ENCODE measurements at regions not wholly inside any gene's neighbourhood (a gene's known extent, or its start where the extent isn't known, plus 50 kb on each side); places are given as distances from the start of the nearest gene placed in this dataset.

GRCh38 chr10:110434489-110435096, 63.1 kb upstream of the DUSP5 start:
- TF ChIP-seq GATA1 (IDR thresholded peaks at IDR 0.05; ENCODE audit: low read depth, low read length), result no peak
- no peak for TF ChIP-seq POLR2A (IDR thresholded peaks at IDR 0.05; ENCODE audit: low read length)

GRCh38 chr10:110436554-110437350, 61.0 kb upstream of the DUSP5 start:
- no peak for DNase-seq
- TF ChIP-seq POLR2A (IDR thresholded peaks at IDR 0.05; ENCODE audit: low read length), result no peak
- TF ChIP-seq GATA1 (IDR thresholded peaks at IDR 0.05; ENCODE audit: low read depth, low read length), result no peak

More at GRCh38 chr10:110434489-110435096, 63.1 kb upstream of the DUSP5 start:
- DNase-seq, result no peak

GRCh38 chr10:110437351-110437605, 60.4 kb upstream of the DUSP5 start:
- no peak for DNase-seq
- TF ChIP-seq POLR2A (IDR thresholded peaks at IDR 0.05; ENCODE audit: low read length) (no peak), GATA1 (IDR thresholded peaks at IDR 0.05; ENCODE audit: low read depth, low read length) (no peak)

GRCh38 chr10:110437761-110438341, 59.9 kb upstream of the DUSP5 start:
- no peak for TF ChIP-seq POLR2A (IDR thresholded peaks at IDR 0.05; ENCODE audit: low read length)
- TF ChIP-seq GATA1 (IDR thresholded peaks at IDR 0.05; ENCODE audit: low read depth, low read length), result no peak
- no peak for DNase-seq

GRCh38 chr10:110442746-110443145, 55.0 kb upstream of the DUSP5 start:
- no peak for TF ChIP-seq POLR2A (IDR thresholded peaks at IDR 0.05; ENCODE audit: low read length)
- TF ChIP-seq GATA1 (IDR thresholded peaks at IDR 0.05; ENCODE audit: low read depth, low read length), result no peak
- no peak for DNase-seq

- DNase-seq, result no peak
- TF ChIP-seq GATA1 (IDR thresholded peaks at IDR 0.05; ENCODE audit: low read depth, low read length), result no peak
Observed at GRCh38 chr10:110443239-110444003, 54.3 kb upstream of the DUSP5 start.

GRCh38 chr10:110444004-110444337, 53.7 kb upstream of the DUSP5 start:
- TF ChIP-seq POLR2A (IDR thresholded peaks at IDR 0.05; ENCODE audit: low read length), result no peak
- DNase-seq, result no peak

GRCh38 chr10:110445871-110446270, 51.8 kb upstream of the DUSP5 start:
- DNase-seq, result no peak
- TF ChIP-seq GATA1 (IDR thresholded peaks at IDR 0.05; ENCODE audit: low read depth, low read length) (no peak), POLR2A (IDR thresholded peaks at IDR 0.05; ENCODE audit: low read length) (no peak)

- no peak for DNase-seq
- TF ChIP-seq GATA1 (IDR thresholded peaks at IDR 0.05; ENCODE audit: low read depth, low read length) (no peak), POLR2A (IDR thresholded peaks at IDR 0.05; ENCODE audit: low read length) (no peak)
Observed at GRCh38 chr10:110446277-110446676, 51.4 kb upstream of the DUSP5 start.

- no peak for DNase-seq
Observed at GRCh38 chr10:110446954-110447608, 50.6 kb upstream of the DUSP5 start.

GRCh38 chr10:110447886-110448285, 49.8 kb upstream of the DUSP5 start:
- no peak for DNase-seq
- no peak for TF ChIP-seq GATA1 (IDR thresholded peaks at IDR 0.05; ENCODE audit: low read depth, low read length)

More at GRCh38 chr10:110446954-110447608, 50.6 kb upstream of the DUSP5 start:
- TF ChIP-seq GATA1 (IDR thresholded peaks at IDR 0.05; ENCODE audit: low read depth, low read length) (no peak), POLR2A (IDR thresholded peaks at IDR 0.05; ENCODE audit: low read length) (no peak)

Data from erythroblast (primary cell).